ENCODE measurements at regions not wholly inside any gene's neighbourhood (a gene's known extent, or its start where the extent isn't known, plus 50 kb on each side); places are given as distances from the start of the nearest gene placed in this dataset.

- H3K9me3 ChIP-seq (ENCODE audit: control insufficient read depth, low read depth, low read length) = no peaks in the 10 kb centered on the region
- no peaks in the 10 kb centered on the region for H3K4me1 ChIP-seq (ENCODE audit: control insufficient read depth, extremely low read depth, insufficient read depth, low read length)
- no peaks in the 10 kb centered on the region for H3K27me3 ChIP-seq (ENCODE audit: control insufficient read depth, extremely low read depth, insufficient read depth, low read length)
- no peak overlapping the region for H3K4me2 ChIP-seq (ENCODE audit: control insufficient read depth, extremely low read depth, insufficient read depth, low read depth, low read length)
- FAIRE-seq (no peak), DNase-seq (ENCODE audit: low read depth, low spot score) (no peak)
- no peaks in the 10 kb centered on the region for H4K20me1 ChIP-seq (ENCODE audit: control insufficient read depth, extremely low read depth, insufficient read depth, low read length)
- H3K9ac ChIP-seq (ENCODE audit: control insufficient read depth, extremely low read depth, insufficient read depth, low read length) = no peak overlapping the region
- no peak overlapping the region for H3K27ac ChIP-seq (ENCODE audit: control insufficient read depth, insufficient read depth, low read length)
- H3K4me3 ChIP-seq (ENCODE audit: control insufficient read depth in 2 of 3, extremely low read depth in 1 of 3, insufficient read depth in 2 of 3, low read depth in 1 of 3, low read length in 3 of 3) = no peak overlapping the region
- no peak for TF ChIP-seq EZH2 (IDR thresholded peaks at IDR 0.05; ENCODE audit: low read length)
- TF ChIP-seq CTCF (optimal IDR thresholded peaks at IDR 0.05 in 1 of 3, IDR thresholded peaks at IDR 0.05 in 1 of 3, conservative IDR thresholded peaks at IDR 0.05 in 1 of 3; ENCODE audit: extremely low read depth in 1 of 3, insufficient read depth in 2 of 3, low read length in 3 of 3) = no peak
- no peaks in the 10 kb centered on the region for H3K79me2 ChIP-seq (ENCODE audit: control insufficient read depth, insufficient read depth, low read length)
- dilution Hi-C loops (cut with MboI; ENCODE audit: extremely low pct_ligation_motif_present, low sequenced_read_pairs) = no loop called here
- no peak overlapping the region for H2AFZ ChIP-seq (ENCODE audit: control insufficient read depth, low read length)
- H3K36me3 ChIP-seq (ENCODE audit: control insufficient read depth in 2 of 2, extremely low read depth in 1 of 2, insufficient read depth in 2 of 2, low read length in 2 of 2) = no peaks in the 10 kb centered on the region
- no peaks in the 10 kb centered on the region for H3K9me1 ChIP-seq (ENCODE audit: control insufficient read depth, extremely low read depth, insufficient read depth, low read length)
Measured at GRCh38 chr2:126810001-126810400, 88.7 kb upstream of the TEX51 start.

- no peak overlapping the region for H3K27ac ChIP-seq (ENCODE audit: control insufficient read depth, insufficient read depth, low read length)
- H3K4me1 ChIP-seq (ENCODE audit: control insufficient read depth, extremely low read depth, insufficient read depth, low read length) = no peaks in the 10 kb centered on the region
- no peaks in the 10 kb centered on the region for H3K79me2 ChIP-seq (ENCODE audit: control insufficient read depth, insufficient read depth, low read length)
- no peaks in the 10 kb centered on the region for H4K20me1 ChIP-seq (ENCODE audit: control insufficient read depth, extremely low read depth, insufficient read depth, low read length)
- H3K9me3 ChIP-seq (ENCODE audit: control insufficient read depth, low read depth, low read length) = no peaks in the 10 kb centered on the region
- H2AFZ ChIP-seq (ENCODE audit: control insufficient read depth, low read length) = no peak overlapping the region
- dilution Hi-C loops (cut with MboI; ENCODE audit: extremely low pct_ligation_motif_present, low sequenced_read_pairs) = no loop called here
- H3K4me3 ChIP-seq (ENCODE audit: control insufficient read depth in 2 of 3, extremely low read depth in 1 of 3, insufficient read depth in 2 of 3, low read depth in 1 of 3, low read length in 3 of 3) = no peak overlapping the region
- H3K27me3 ChIP-seq (ENCODE audit: control insufficient read depth, extremely low read depth, insufficient read depth, low read length) = no peaks in the 10 kb centered on the region
- FAIRE-seq = no peak
- TF ChIP-seq EZH2 (IDR thresholded peaks at IDR 0.05; ENCODE audit: low read length) = no peak
- TF ChIP-seq CTCF (optimal IDR thresholded peaks at IDR 0.05 in 1 of 3, IDR thresholded peaks at IDR 0.05 in 1 of 3, conservative IDR thresholded peaks at IDR 0.05 in 1 of 3; ENCODE audit: extremely low read depth in 1 of 3, insufficient read depth in 2 of 3, low read length in 3 of 3) = no peak
- H3K4me2 ChIP-seq (ENCODE audit: control insufficient read depth, extremely low read depth, insufficient read depth, low read depth, low read length) = no peak overlapping the region
- no peak for DNase-seq (ENCODE audit: low read depth, low spot score)
- H3K9ac ChIP-seq (ENCODE audit: control insufficient read depth, extremely low read depth, insufficient read depth, low read length) = no peak overlapping the region
- H3K36me3 ChIP-seq (ENCODE audit: control insufficient read depth in 2 of 2, extremely low read depth in 1 of 2, insufficient read depth in 2 of 2, low read length in 2 of 2) = no peaks in the 10 kb centered on the region
- no peaks in the 10 kb centered on the region for H3K9me1 ChIP-seq (ENCODE audit: control insufficient read depth, extremely low read depth, insufficient read depth, low read length)
Measured at GRCh38 chr2:126811101-126811500, 87.6 kb upstream of the TEX51 start.

All from keratinocyte (primary cell).